ENCODE measurements at regions not wholly inside any gene's neighbourhood (a gene's known extent, or its start where the extent isn't known, plus 50 kb on each side); places are given as distances from the start of the nearest gene placed in this dataset.

GRCh38 chr15:88746451-88746850 is 56.8 kb upstream of the ACAN start:
- CTCF ChIA-PET (ENCODE audit: low intra/inter-chr PET ratio, low total read pairs) = no interaction called here
- ATAC-seq (no peak), DNase-seq (ENCODE audit: low spot score) (no peak), FAIRE-seq (no peak)
- H3K4me1 ChIP-seq (ENCODE audit: insufficient read depth, low read length) = no peaks in the 10 kb centered on the region
- no peaks in the 10 kb centered on the region for H3K79me2 ChIP-seq (ENCODE audit: insufficient read depth, low read length)
- H2AFZ ChIP-seq (ENCODE audit: low read length) = no peak overlapping the region
- TF ChIP-seq CC2D1A (CRISPR knock-in tag; IDR thresholded peaks at IDR 0.05) (no peak), ZNF773 (CRISPR knock-in tag; IDR thresholded peaks at IDR 0.05; ENCODE audit: borderline replicate concordance) (no peak), TEF (CRISPR knock-in tag; IDR thresholded peaks at IDR 0.05) (no peak)
- in situ Hi-C loops (cut with HindIII; ENCODE audit: extremely low pct_ligation_motif_present, low pct_unique_long_range_greater_than_20kb) (no loop called here), intact Hi-C loops (cut with micrococcal nuclease; ENCODE audit: unreplicated experiment) (no loop called here)
- no peaks in the 10 kb centered on the region for H3K9me3 ChIP-seq (ENCODE audit: low read length)
- no peak overlapping the region for H3K27ac ChIP-seq (ENCODE audit: extremely low read length, insufficient read depth, low read length)
- 0% methylated on average over 5 of the region's 5 CpGs for WGBS (ENCODE audit: low lambda C conversion rate)
- H3K4me3 ChIP-seq (replicated peaks in 1 of 3; ENCODE audit: insufficient read depth in 1 of 3, low read depth in 2 of 3, low read length in 3 of 3) = no peak overlapping the region
- no peak overlapping the region for H3K4me2 ChIP-seq (ENCODE audit: low read depth, low read length)
- peaks cover 0 to 16% of the 10 kb centered on the region in 2 experiments; a peak in 1 of 5 replicates for H3K27me3 ChIP-seq (ENCODE audit: control insufficient read depth in 1 of 2, insufficient read depth in 2 of 2, low read length in 2 of 2)
- BruUV-seq (replicated peaks) = no TSS peak
- POLR2A ChIA-PET = no interaction called here
- H3K36me3 ChIP-seq (replicated peaks in 1 of 2; ENCODE audit: control insufficient read depth in 1 of 2, insufficient read depth in 2 of 2, low read length in 2 of 2) = no peaks in the 10 kb centered on the region
- H3K9ac ChIP-seq (ENCODE audit: insufficient read depth, low read depth, low read length) = no peak overlapping the region
- no peaks in the 10 kb centered on the region for H4K20me1 ChIP-seq (ENCODE audit: insufficient read depth, low read length)

DNA sequence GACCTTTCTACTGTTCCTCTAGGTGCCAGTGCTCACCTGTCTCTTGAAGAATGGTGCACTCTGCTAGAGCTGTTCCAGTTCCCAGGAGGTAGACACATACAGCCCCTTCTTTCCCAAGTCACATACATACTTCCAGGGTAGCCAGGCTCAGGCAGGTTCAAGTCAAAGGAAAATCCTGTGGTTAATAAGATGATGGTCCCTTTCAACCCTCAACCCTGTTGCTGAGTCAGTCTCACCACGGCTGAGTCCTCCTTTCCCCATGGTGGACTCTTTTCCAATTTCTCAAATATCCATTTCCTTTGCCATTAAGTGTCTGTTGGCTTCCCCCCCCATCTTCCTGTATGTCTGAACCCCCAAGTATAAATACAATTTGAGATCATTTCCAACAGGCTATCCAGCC is 56.1 kb upstream of the ACAN start:
- ATAC-seq = no peak
- POLR2A ChIA-PET = no interaction called here
- Histone ChIP-seq H3K4me1 (ENCODE audit: insufficient read depth, low read length) (no peaks in the 10 kb centered on the region), H3K4me3 (replicated peaks in 1 of 3; ENCODE audit: insufficient read depth in 1 of 3, low read depth in 2 of 3, low read length in 3 of 3) (no peak overlapping the region), H3K27me3 (ENCODE audit: control insufficient read depth in 1 of 2, insufficient read depth in 2 of 2, low read length in 2 of 2) (0 out of 5 replicates have a peak, but pooled peaks cover 0 to 12% of the 10 kb centered on the region in 2 experiments), H3K36me3 (replicated peaks in 1 of 2; ENCODE audit: control insufficient read depth in 1 of 2, insufficient read depth in 2 of 2, low read length in 2 of 2) (no peaks in the 10 kb centered on the region), H3K79me2 (ENCODE audit: insufficient read depth, low read length) (no peaks in the 10 kb centered on the region), H3K27ac (ENCODE audit: extremely low read length, insufficient read depth, low read length) (no peak overlapping the region), H2AFZ (ENCODE audit: low read length) (no peak overlapping the region), H3K9me3 (ENCODE audit: low read length) (no peaks in the 10 kb centered on the region), H3K9ac (ENCODE audit: insufficient read depth, low read depth, low read length) (no peak overlapping the region), H3K4me2 (ENCODE audit: low read depth, low read length) (no peak overlapping the region), H4K20me1 (ENCODE audit: insufficient read depth, low read length) (no peaks in the 10 kb centered on the region)
- BruUV-seq (replicated peaks) = no TSS peak
- no peak for FAIRE-seq
- CTCF ChIA-PET (ENCODE audit: low intra/inter-chr PET ratio, low total read pairs) = no interaction called here
- 0% methylated on average over 1 of the region's 1 CpG for WGBS (ENCODE audit: low lambda C conversion rate)
- in situ Hi-C loops (cut with HindIII; ENCODE audit: extremely low pct_ligation_motif_present, low pct_unique_long_range_greater_than_20kb) (no loop called here), intact Hi-C loops (cut with micrococcal nuclease; ENCODE audit: unreplicated experiment) (no loop called here)
- no peak for DNase-seq (ENCODE audit: low spot score)
- TF ChIP-seq TARDBP (CRISPR knock-in tag; IDR thresholded peaks at IDR 0.05) (no peak), ZNF335 (CRISPR knock-in tag; IDR thresholded peaks at IDR 0.05) (no peak), CAMTA2 (CRISPR knock-in tag; IDR thresholded peaks at IDR 0.05; ENCODE audit: borderline replicate concordance) (no peak), ZFP91 (CRISPR knock-in tag; IDR thresholded peaks at IDR 0.05; ENCODE audit: borderline replicate concordance) (no peak), ATF6 (CRISPR knock-in tag; conservative IDR thresholded peaks at IDR 0.05) (no peak), MED8 (CRISPR knock-in tag; IDR thresholded peaks at IDR 0.05; ENCODE audit: insufficient replicate concordance) (no peak), ZNF333 (CRISPR knock-in tag; IDR thresholded peaks at IDR 0.05; ENCODE audit: borderline replicate concordance) (no peak), TEAD2 (CRISPR knock-in tag; IDR thresholded peaks at IDR 0.05) (no peak), SETDB1 (CRISPR knock-in tag; IDR thresholded peaks at IDR 0.05; ENCODE audit: borderline replicate concordance) (no peak), NPAS2 (CRISPR knock-in tag; IDR thresholded peaks at IDR 0.05; ENCODE audit: borderline replicate concordance) (no peak), ZNF615 (CRISPR knock-in tag; IDR thresholded peaks at IDR 0.05; ENCODE audit: borderline replicate concordance) (no peak), SNAPC2 (CRISPR knock-in tag; IDR thresholded peaks at IDR 0.05) (no peak), KLF16 (CRISPR knock-in tag; IDR thresholded peaks at IDR 0.05) (no peak)
